ENCODE measurements at regions not wholly inside any gene's neighbourhood (a gene's known extent, or its start where the extent isn't known, plus 50 kb on each side); places are given as distances from the start of the nearest gene placed in this dataset.

- TF ChIP-seq, protein P1, sequence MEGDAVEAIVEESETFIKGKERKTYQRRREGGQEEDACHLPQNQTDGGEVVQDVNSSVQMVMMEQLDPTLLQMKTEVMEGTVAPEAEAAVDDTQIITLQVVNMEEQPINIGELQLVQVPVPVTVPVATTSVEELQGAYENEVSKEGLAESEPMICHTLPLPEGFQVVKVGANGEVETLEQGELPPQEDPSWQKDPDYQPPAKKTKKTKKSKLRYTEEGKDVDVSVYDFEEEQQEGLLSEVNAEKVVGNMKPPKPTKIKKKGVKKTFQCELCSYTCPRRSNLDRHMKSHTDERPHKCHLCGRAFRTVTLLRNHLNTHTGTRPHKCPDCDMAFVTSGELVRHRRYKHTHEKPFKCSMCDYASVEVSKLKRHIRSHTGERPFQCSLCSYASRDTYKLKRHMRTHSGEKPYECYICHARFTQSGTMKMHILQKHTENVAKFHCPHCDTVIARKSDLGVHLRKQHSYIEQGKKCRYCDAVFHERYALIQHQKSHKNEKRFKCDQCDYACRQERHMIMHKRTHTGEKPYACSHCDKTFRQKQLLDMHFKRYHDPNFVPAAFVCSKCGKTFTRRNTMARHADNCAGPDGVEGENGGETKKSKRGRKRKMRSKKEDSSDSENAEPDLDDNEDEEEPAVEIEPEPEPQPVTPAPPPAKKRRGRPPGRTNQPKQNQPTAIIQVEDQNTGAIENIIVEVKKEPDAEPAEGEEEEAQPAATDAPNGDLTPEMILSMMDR (IDR thresholded peaks at IDR 0.05; ENCODE audit: poor library complexity, severe bottlenecking) = no peak
- Histone ChIP-seq H3K27me3 (ENCODE audit: insufficient read depth, poor library complexity, severe bottlenecking) (no peaks in the 10 kb centered on the region), H3K27ac (ENCODE audit: poor library complexity, severe bottlenecking) (no peak overlapping the region), H3K36me3 (ENCODE audit: low read depth) (no peaks in the 10 kb centered on the region), H3K4me3 (ENCODE audit: severe bottlenecking) (no peak overlapping the region), H3K9me3 (ENCODE audit: severe bottlenecking) (no peaks in the 10 kb centered on the region), H3K4me1 (ENCODE audit: insufficient read depth, poor library complexity, severe bottlenecking) (no peaks in the 10 kb centered on the region)
- DNase-seq (ENCODE audit: low spot score) = no peak
- no peak for ATAC-seq (ENCODE audit: low read depth)
Observed at GRCh38 chr11:19338375-19338774, 97.6 kb upstream of the E2F8 start.

DNA sequence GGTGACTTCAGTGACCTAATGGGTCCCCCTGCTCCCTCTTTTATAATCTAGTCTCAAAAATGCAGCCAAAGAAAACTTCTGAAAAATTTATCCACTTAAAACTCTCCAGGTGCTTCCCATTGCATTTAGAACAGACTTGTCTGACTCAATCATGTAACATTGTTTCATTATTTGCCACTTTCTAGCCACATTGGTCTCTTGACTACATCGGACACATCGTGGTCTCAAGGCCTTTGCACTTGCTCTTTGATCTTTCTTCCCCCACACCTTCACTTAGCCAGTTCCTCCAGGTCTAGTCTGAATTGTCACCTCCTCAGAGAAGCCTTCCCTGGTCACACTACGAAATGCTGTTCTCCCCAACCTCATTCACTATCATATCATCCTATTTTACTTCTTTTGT, 97.0 kb upstream of the E2F8 start:
- TF ChIP-seq, protein P1 (IDR thresholded peaks at IDR 0.05; ENCODE audit: poor library complexity, severe bottlenecking) = no peak
- Histone ChIP-seq H3K27ac (ENCODE audit: poor library complexity, severe bottlenecking) (no peak overlapping the region), H3K4me3 (ENCODE audit: severe bottlenecking) (no peak overlapping the region), H3K27me3 (ENCODE audit: insufficient read depth, poor library complexity, severe bottlenecking) (no peaks in the 10 kb centered on the region), H3K36me3 (ENCODE audit: low read depth) (no peaks in the 10 kb centered on the region), H3K4me1 (ENCODE audit: insufficient read depth, poor library complexity, severe bottlenecking) (no peaks in the 10 kb centered on the region), H3K9me3 (ENCODE audit: severe bottlenecking) (no peaks in the 10 kb centered on the region)
- DNase-seq (ENCODE audit: low spot score) (no peak), ATAC-seq (ENCODE audit: low read depth) (no peak)

DNA sequence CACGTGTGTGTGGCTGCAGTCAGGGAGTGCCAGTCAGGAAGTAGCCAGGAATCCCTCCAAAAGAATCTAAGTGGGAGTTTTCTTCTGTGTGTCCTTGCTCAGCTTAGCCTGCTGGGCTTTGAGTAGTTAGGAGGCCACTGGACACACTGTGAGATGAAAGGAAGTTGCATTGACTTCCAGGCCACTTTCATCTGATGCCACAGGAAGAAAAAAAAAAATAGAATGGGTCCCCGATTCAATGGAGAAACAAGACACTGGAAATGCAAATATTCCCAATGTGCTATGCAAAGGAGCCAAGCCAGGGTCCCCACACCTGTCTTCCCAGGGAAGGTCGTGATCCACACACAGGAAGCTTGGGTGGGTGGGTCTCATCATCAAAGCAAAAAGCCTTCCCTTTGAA, 95.6 kb upstream of the E2F8 start:
- no peak overlapping the region for H3K27ac ChIP-seq (ENCODE audit: poor library complexity, severe bottlenecking)
- no peaks in the 10 kb centered on the region for H3K4me1 ChIP-seq (ENCODE audit: insufficient read depth, poor library complexity, severe bottlenecking)
- H3K9me3 ChIP-seq (ENCODE audit: severe bottlenecking) = no peaks in the 10 kb centered on the region
- no peaks in the 10 kb centered on the region for H3K36me3 ChIP-seq (ENCODE audit: low read depth)
- no peaks in the 10 kb centered on the region for H3K27me3 ChIP-seq (ENCODE audit: insufficient read depth, poor library complexity, severe bottlenecking)
- DNase-seq (ENCODE audit: low spot score) = no peak
- H3K4me3 ChIP-seq (ENCODE audit: severe bottlenecking) = no peak overlapping the region
- TF ChIP-seq, protein P1 (IDR thresholded peaks at IDR 0.05; ENCODE audit: poor library complexity, severe bottlenecking) = no peak
- ATAC-seq (ENCODE audit: low read depth) = no peak

DNA sequence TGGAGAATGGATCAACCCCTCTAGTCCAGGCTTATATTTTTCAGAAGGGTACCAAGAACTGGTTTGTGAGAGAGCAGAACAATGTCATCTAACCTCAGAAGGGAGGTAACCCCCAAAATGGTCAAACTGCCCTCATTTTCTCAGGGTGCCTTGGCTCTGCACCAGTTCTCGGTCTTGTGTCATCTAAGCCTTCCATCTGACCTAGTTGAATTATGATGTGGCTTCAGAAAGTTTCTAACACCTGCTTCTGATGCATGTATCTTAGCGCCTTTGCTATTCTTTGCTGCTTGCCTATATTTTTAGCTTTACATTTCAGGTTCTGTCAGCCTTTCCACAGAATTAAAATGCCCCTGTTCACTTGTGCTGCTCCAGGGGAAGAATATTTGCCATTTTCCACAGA, 91.7 kb upstream of the E2F8 start:
- TF ChIP-seq, protein P1 (IDR thresholded peaks at IDR 0.05; ENCODE audit: poor library complexity, severe bottlenecking) = no peak
- no peak overlapping the region for H3K4me3 ChIP-seq (ENCODE audit: severe bottlenecking)
- H3K27ac ChIP-seq (ENCODE audit: poor library complexity, severe bottlenecking) = no peak overlapping the region
- DNase-seq (ENCODE audit: low spot score) = no peak
- ATAC-seq (ENCODE audit: low read depth) = no peak
- no peaks in the 10 kb centered on the region for H3K36me3 ChIP-seq (ENCODE audit: low read depth)
- no peaks in the 10 kb centered on the region for H3K9me3 ChIP-seq (ENCODE audit: severe bottlenecking)
- no peaks in the 10 kb centered on the region for H3K27me3 ChIP-seq (ENCODE audit: insufficient read depth, poor library complexity, severe bottlenecking)
- H3K4me1 ChIP-seq (ENCODE audit: insufficient read depth, poor library complexity, severe bottlenecking) = no peaks in the 10 kb centered on the region

DNA sequence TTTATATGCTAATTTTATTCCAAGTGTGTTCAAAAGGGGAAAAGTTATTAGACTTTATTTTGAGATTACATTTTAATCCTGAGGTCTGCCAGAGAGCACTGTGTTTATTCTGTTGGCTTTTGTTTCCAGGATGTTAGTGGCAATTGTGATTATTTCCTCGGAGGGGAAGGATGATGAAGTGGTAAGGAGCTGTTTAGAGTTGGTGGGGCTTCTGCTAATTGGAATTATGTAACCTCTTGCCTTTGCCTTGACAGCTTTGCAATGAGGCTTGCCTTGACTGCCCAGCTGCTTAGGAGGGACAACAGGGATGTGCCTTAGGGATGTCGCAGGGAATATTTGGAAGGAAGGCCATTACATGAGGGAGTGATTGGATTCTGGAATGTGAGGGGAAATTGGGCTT, 89.7 kb upstream of the E2F8 start:
- DNase-seq (ENCODE audit: low spot score) (no peak), ATAC-seq (ENCODE audit: low read depth) (no peak)
- no peaks in the 10 kb centered on the region for H3K36me3 ChIP-seq (ENCODE audit: low read depth)
- no peaks in the 10 kb centered on the region for H3K4me1 ChIP-seq (ENCODE audit: insufficient read depth, poor library complexity, severe bottlenecking)
- no peaks in the 10 kb centered on the region for H3K27me3 ChIP-seq (ENCODE audit: insufficient read depth, poor library complexity, severe bottlenecking)
- no peak overlapping the region for H3K27ac ChIP-seq (ENCODE audit: poor library complexity, severe bottlenecking)
- H3K9me3 ChIP-seq (ENCODE audit: severe bottlenecking) = no peaks in the 10 kb centered on the region
- TF ChIP-seq, protein P1 (IDR thresholded peaks at IDR 0.05; ENCODE audit: poor library complexity, severe bottlenecking) = no peak
- H3K4me3 ChIP-seq (ENCODE audit: severe bottlenecking) = no peak overlapping the region

Data from RWPE2 (cell line).